ENCODE measurements at regions not wholly inside any gene's neighbourhood (a gene's known extent, or its start where the extent isn't known, plus 50 kb on each side); places are given as distances from the start of the nearest gene placed in this dataset.

- no peak for DNase-seq
These were observed 271.4 kb upstream of the MAN1A1 start for GRCh38 chr6:119620846-119621555.

DNA sequence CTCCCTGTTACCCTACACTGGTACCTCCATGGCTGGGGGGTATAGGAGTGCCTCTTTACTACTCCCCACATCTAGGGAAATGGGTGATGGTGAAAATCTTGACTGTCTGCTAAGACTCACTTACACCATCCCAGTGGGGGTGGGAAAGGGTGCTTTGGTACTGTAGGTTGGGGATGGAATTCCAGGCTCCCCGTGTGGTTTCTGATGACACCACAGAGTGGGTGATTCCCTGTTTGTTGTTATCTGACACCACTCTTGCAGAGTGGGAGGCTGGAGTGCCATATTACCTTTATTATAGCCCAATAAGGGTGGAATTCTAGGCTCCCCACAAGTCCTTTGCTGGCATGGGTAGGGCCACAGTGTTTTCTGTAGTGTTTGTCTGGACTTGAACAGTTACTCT, 264.6 kb upstream of the MAN1A1 start:
- no peak for DNase-seq

- no peak for DNase-seq
These were observed 263.4 kb upstream of the MAN1A1 start for GRCh38 chr6:119612911-119613381.

- DNase-seq, result no peak
These were observed 262.8 kb upstream of the MAN1A1 start for GRCh38 chr6:119612176-119612891.

- DNase-seq, result no peak
These were observed 261.2 kb upstream of the MAN1A1 start for GRCh38 chr6:119610754-119611153.

- DNase-seq, result no peak
These were observed 260.7 kb upstream of the MAN1A1 start for GRCh38 chr6:119610265-119610664.

DNA sequence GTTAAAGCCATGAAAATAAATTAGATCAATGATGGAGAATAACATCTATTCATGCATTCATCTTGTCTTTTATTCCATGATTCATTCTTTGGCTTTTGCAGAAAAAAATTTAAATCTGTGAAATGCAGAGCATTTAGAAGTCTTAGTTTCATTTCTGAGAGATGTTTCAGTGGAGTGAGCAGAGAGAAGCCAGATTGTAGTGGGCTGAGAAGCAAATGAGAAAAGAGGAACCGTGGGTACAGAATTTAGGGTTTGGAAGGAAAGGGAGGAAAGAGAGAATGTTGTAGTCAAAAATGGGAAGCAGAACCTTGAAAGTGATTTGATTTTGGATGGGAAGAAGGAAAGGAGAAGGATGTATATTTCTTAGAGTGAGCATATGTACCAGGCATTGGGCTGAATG, 260.3 kb upstream of the MAN1A1 start:
- DNase-seq, result no peak

- DNase-seq, result no peak
These were observed 259.4 kb upstream of the MAN1A1 start for GRCh38 chr6:119608994-119609393.

- DNase-seq, result no peak
These were observed 254.6 kb upstream of the MAN1A1 start for GRCh38 chr6:119604124-119604523.

DNA sequence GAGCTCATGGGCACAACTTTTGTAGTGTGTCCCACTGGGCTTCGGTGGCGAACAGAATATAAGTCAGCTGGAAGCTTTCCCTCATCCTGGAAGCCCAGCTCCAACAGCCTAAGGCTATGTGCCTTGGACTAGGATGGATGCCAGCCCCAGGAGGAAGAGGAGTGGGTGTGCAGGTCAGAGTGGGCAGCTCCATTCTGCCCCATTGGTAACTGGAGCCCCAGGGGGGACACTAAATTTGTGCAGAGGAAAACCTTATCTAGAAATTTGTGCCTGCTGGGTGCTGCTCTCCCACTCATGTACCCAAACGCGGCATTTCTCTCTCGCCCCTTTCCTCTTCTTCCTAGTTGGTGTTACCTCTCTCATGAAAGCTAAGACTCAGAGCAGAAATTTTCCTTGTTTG, 253.9 kb upstream of the MAN1A1 start:
- DNase-seq, result no peak

DNA sequence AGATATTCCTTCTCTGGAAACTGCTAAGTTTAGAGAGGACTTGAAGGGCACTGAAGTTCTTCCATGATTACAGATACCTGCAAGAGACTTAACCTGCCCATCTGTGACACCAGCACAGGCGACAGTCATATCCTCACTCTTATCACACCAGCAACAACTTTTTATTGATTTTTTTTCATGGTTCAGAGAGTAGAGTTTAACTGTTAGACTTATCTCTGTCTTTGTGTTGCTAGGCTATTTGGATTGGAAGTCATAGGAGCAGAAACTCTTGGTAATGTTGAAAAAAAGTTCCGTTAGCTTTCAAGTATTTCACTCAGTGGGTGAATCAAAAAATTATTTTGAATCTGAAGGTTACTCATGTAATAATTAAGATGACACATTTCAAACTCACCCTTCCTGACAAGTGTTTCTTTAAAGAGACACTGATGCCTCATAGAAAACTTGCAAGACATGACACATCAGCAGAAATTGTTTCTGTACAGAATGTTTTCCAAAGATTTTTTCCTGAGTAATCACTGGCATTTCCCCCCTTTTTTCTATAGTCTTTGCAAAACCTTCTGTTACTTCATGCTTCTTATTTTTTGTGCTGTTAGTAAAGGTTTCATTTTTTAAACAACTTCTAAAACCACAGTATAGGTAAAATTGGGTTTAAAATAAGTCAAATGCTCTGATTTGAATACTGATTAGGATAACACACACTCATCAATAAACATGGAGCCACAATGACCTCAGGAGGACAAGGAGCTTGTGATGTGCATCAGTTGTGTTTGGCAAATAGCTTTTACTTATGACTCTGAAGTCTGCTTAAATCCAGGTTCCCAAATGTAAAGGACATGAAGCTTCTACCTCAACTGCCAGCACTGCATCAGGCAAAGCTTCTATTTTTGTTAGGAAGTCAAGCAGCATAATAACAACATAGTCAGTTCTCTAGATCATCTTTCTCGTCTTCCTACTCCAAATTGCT, 252.9 kb upstream of the MAN1A1 start:
- DNase-seq, result no peak

GRCh38 chr6:119598883-119599282, 249.3 kb upstream of the MAN1A1 start:
- no peak for DNase-seq

- no peak for DNase-seq
These were observed 245.3 kb upstream of the MAN1A1 start for GRCh38 chr6:119594907-119595306.

DNA sequence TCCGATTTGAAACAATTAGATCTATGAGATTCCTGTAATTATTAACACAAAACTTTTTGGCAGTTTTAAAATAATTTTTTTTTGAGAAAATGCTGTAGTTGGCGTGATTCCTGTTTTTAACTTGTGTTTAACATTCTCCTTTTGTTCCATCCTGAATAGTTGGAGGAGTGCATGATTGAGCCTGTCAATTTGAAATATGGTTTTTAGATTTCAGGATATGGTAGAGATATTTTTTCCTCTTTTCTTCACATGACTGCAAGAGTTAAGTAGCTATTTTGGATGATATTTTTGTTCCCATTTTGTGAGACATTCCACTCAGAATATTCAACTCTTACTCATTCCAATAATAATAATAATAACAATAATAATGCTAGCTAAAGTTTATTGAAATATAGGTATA, 241.7 kb upstream of the MAN1A1 start:
- no peak for DNase-seq

- DNase-seq, result no peak
These were observed 240.5 kb upstream of the MAN1A1 start for GRCh38 chr6:119590066-119590465.

DNA sequence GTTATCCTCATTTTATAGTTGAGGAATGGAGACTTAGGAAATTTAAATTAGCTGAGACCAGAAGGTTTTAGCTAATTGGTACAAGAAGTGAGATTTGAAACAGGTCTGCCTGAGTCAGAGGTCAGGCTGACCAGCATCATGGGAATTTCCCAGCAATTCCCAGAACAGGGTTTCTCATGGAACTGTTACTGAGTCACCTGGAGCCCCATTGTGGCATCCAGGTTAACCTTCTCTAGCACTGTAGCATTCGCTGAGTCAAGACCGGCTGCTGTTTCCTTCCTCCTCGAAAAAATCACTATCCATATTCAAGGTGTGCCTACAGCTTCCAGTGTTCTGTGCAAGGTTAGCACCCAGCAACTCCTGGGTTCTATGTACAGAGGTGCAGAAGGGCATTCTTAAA, 238.0 kb upstream of the MAN1A1 start:
- no peak for DNase-seq

- no peak for DNase-seq
These were observed 236.8 kb upstream of the MAN1A1 start for GRCh38 chr6:119586250-119586882.

- DNase-seq, result no peak
These were observed 234.5 kb upstream of the MAN1A1 start for GRCh38 chr6:119584088-119584487.

- no peak for DNase-seq
These were observed 231.7 kb upstream of the MAN1A1 start for GRCh38 chr6:119581220-119581619.

DNA sequence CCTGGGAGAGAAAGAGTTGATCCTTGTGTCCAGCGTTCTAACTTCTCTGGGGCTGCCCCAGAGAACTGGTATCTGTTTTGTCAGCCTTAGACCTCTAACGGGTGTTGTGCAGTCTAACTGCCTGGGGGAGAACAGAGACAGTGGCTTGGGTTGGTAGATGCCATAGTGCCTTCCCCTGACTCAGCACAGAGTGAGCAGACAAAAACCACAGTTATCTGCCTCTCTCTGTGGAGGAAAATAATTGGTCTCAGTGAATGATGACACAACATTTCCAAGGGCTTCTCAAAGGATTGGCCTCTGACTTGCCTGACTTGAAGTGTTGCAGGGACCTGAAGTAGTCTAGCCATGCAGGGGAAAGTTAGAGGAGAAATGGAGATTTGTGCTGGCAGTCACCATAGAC, 226.2 kb upstream of the MAN1A1 start:
- no peak for DNase-seq

GRCh38 chr6:119568580-119568979, 219.0 kb upstream of the MAN1A1 start:
- no peak for DNase-seq

GRCh38 chr6:119566546-119567260, 217.1 kb upstream of the MAN1A1 start:
- no peak for DNase-seq

Measured in NCI-H446 (cell line).